Body of pancreas (tissue), 4 donors: ENCODE measurements at regions not wholly inside any gene's neighbourhood (a gene's known extent, or its start where the extent isn't known, plus 50 kb on each side); places are given as distances from the start of the nearest gene placed in this dataset.

ENCODE experiments used
- ATAC-seq: fragments of 150-250 bp; one replicate; pipeline ENCODE4 v1.9.1; 2016
- DNase-seq, 4 donors: peaks; one replicate each; pipeline ENCODE4 v3.0.0-alpha.2; 2019
- H3K27ac ChIP-seq, 4 donors: fragments of 200-600 bp; sonication (generic); 1 replicate in 3 of 4; 2 replicates in 1 of 4; pipeline versions ENCODE4 v1.5.1 to v1.6.1; 2016 to 2019; ENCODE audit warnings: mild to moderate bottlenecking in 1 of 4, mixed read lengths in 1 of 4, moderate library complexity in 1 of 4
- H3K27me3 ChIP-seq, 2 donors: fragments of 200-600 bp; sonication (generic); one replicate each; pipeline ENCODE4 v1.6.0; 2016; ENCODE audit warnings: mild to moderate bottlenecking in 1 of 2
- H3K36me3 ChIP-seq, 2 donors: fragments of 200-600 bp; sonication (generic); replicated peaks in 1 of 2; 2 replicates each; pipeline ENCODE4 v1.5.1; 2016; ENCODE audit warnings: low read depth in 2 of 2; ENCODE audit not compliant: insufficient read depth in 1 of 2
- H3K4me1 ChIP-seq: fragments of 200-600 bp; sonication (generic); one replicate; pipeline ENCODE4 v1.6.0; 2016
- H3K4me3 ChIP-seq, 2 donors: fragments of 200-600 bp; sonication (generic); 1 replicate in 1 of 2; 2 replicates in 1 of 2; pipeline ENCODE4 v1.5.1; 2016 to 2019
- H3K9me3 ChIP-seq, 3 donors: fragments of 200-600 bp; sonication (generic); 1 replicate in 2 of 3; 2 replicates in 1 of 3; pipeline ENCODE4 v1.5.1; 2016
- CTCF ChIP-seq, 7 experiments: fragments of 450-650 bp in 4 of 7; fragments of 200-600 bp in 3 of 7; sonication (generic) in 3 of 7; IDR thresholded peaks; one replicate each; pipeline ENCODE4 v1.5.1; 2016 to 2019; ENCODE audit warnings: antibody characterized with exemption in 7 of 7
- POLR2A ChIP-seq, 3 donors: fragments of 450-650 bp; IDR thresholded peaks; one replicate each; pipeline ENCODE4 v1.6.1; 2016; ENCODE audit warnings: antibody characterized with exemption in 3 of 3, mild to moderate bottlenecking in 2 of 3
- WGBS, 2 donors: methylation state at CpG; one replicate each; pipeline ENCODE4 v1.1.5; 2017; 5-methylcytosine and 5-hydroxymethylcytosine counted together
- intact Hi-C: fragments of 100-400 bp; cut with DNase I; formaldehyde crosslinking; loops from one replicate; pipeline ENCODE4 v1.15.1; 2023

GRCh38 chr4:98746936-98747335 lies 88.5 kb upstream of the TSPAN5 start:
- no peak for DNase-seq
- intact Hi-C loops, result no loop called here
- Histone ChIP-seq H3K27me3 (no peaks in the 10 kb centered on the region), H3K4me1 (no peaks in the 10 kb centered on the region), H3K36me3 (no peaks in the 10 kb centered on the region), H3K27ac (no peak overlapping the region), H3K9me3 (no peaks in the 10 kb centered on the region), H3K4me3 (no peak overlapping the region)
- no peak for TF ChIP-seq CTCF (IDR thresholded peaks at IDR 0.05)
- TF ChIP-seq POLR2A (IDR thresholded peaks at IDR 0.05), result no peak
- WGBS, 2 donors, result 69 to 85% methylated on average over 4 of the region's 4 CpGs
- ATAC-seq, result no peak

- Histone ChIP-seq H3K4me1 (no peaks in the 10 kb centered on the region), H3K27me3 (no peaks in the 10 kb centered on the region), H3K36me3 (no peaks in the 10 kb centered on the region), H3K9me3 (no peaks in the 10 kb centered on the region), H3K27ac (no peak overlapping the region), H3K4me3 (no peak overlapping the region)
- ATAC-seq (no peak), DNase-seq (no peak)
- TF ChIP-seq POLR2A (IDR thresholded peaks at IDR 0.05), result no peak
- no peak for TF ChIP-seq CTCF (IDR thresholded peaks at IDR 0.05)
- intact Hi-C loops, result no loop called here
- 90 to 100% methylated on average over 1 of the region's 1 CpG for WGBS, 2 donors
Observed at GRCh38 chr4:98746530-98746929, 88.1 kb upstream of the TSPAN5 start.

GRCh38 chr4:98745366-98745765 lies 87.0 kb upstream of the TSPAN5 start:
- ATAC-seq (no peak), DNase-seq (peak in 1 of 4 donors; percentile 12)
- WGBS, 2 donors, result 65 to 78% methylated on average over 3 of the region's 3 CpGs
- Histone ChIP-seq H3K9me3 (no peaks in the 10 kb centered on the region), H3K27me3 (no peaks in the 10 kb centered on the region), H3K4me1 (no peaks in the 10 kb centered on the region), H3K36me3 (no peaks in the 10 kb centered on the region), H3K27ac (no peak overlapping the region), H3K4me3 (no peak overlapping the region)
- intact Hi-C loops, result no loop called here
- TF ChIP-seq CTCF (IDR thresholded peaks at IDR 0.05), result no peak
- TF ChIP-seq POLR2A (IDR thresholded peaks at IDR 0.05), result no peak

GRCh38 chr4:98744372-98745150 lies 86.2 kb upstream of the TSPAN5 start:
- intact Hi-C loops, result no loop called here
- no peaks in the 10 kb centered on the region for H3K4me1 ChIP-seq
- H3K9me3 ChIP-seq, result no peaks in the 10 kb centered on the region
- no peaks in the 10 kb centered on the region for H3K36me3 ChIP-seq
- 80 to 84% methylated on average over 4 of the region's 4 CpGs for WGBS, 2 donors
- TF ChIP-seq POLR2A (IDR thresholded peaks at IDR 0.05), result no peak
- TF ChIP-seq CTCF (IDR thresholded peaks at IDR 0.05), result no peak
- no peak overlapping the region for H3K27ac ChIP-seq
- ATAC-seq (no peak), DNase-seq (no peak)
- H3K27me3 ChIP-seq, result no peaks in the 10 kb centered on the region
- H3K4me3 ChIP-seq, result no peak overlapping the region

- Histone ChIP-seq H3K4me1 (no peaks in the 10 kb centered on the region), H3K9me3 (no peaks in the 10 kb centered on the region), H3K27ac (no peak overlapping the region), H3K4me3 (no peak overlapping the region), H3K27me3 (no peaks in the 10 kb centered on the region), H3K36me3 (no peaks in the 10 kb centered on the region)
- intact Hi-C loops, result no loop called here
- 80 to 83% methylated on average over 7 of the region's 7 CpGs for WGBS, 2 donors
- no peak for ATAC-seq
- no peak for TF ChIP-seq POLR2A (IDR thresholded peaks at IDR 0.05)
- TF ChIP-seq CTCF (IDR thresholded peaks at IDR 0.05), result no peak
- no peak for DNase-seq
Observed at GRCh38 chr4:98741952-98742351, 83.5 kb upstream of the TSPAN5 start.
